BLaER1 (cell line): ENCODE measurements at regions not wholly inside any gene's neighbourhood (a gene's known extent, or its start where the extent isn't known, plus 50 kb on each side); places are given as distances from the start of the nearest gene placed in this dataset.

Experiments used
- H3K27ac ChIP-seq: shearing (Covaris generic); formaldehyde crosslinking; 2 replicates; pipeline ENCODE4 v1.8.1; 2022
- H3K27me3 ChIP-seq: shearing (Covaris generic); formaldehyde crosslinking; 2 replicates; pipeline ENCODE4 v1.8.1; 2022
- H3K36me3 ChIP-seq: shearing (Covaris generic); formaldehyde crosslinking; 2 replicates; pipeline ENCODE4 v1.8.1; 2022
- H3K4me1 ChIP-seq: shearing (Covaris generic); formaldehyde crosslinking; 2 replicates; pipeline ENCODE4 v1.8.1; 2022
- H3K4me2 ChIP-seq: shearing (Covaris generic); formaldehyde crosslinking; 2 replicates; pipeline ENCODE4 v1.8.1; 2022
- H3K4me3 ChIP-seq: shearing (Covaris generic); formaldehyde crosslinking; 2 replicates; pipeline ENCODE4 v1.8.1; 2022
- H3K9ac ChIP-seq: shearing (Covaris generic); formaldehyde crosslinking; 2 replicates; pipeline ENCODE4 v1.8.1; 2022
- H3K9me3 ChIP-seq: shearing (Covaris generic); formaldehyde crosslinking; 2 replicates; pipeline ENCODE4 v1.8.1; 2022
- H4K20me1 ChIP-seq: shearing (Covaris generic); formaldehyde crosslinking; 2 replicates; pipeline ENCODE4 v1.8.1; 2022
- Cebpa-rat ChIP-seq: shearing (Covaris generic); IDR thresholded peaks from 2 replicates; pipeline ENCODE4 v1.8.1; 2022

DNA sequence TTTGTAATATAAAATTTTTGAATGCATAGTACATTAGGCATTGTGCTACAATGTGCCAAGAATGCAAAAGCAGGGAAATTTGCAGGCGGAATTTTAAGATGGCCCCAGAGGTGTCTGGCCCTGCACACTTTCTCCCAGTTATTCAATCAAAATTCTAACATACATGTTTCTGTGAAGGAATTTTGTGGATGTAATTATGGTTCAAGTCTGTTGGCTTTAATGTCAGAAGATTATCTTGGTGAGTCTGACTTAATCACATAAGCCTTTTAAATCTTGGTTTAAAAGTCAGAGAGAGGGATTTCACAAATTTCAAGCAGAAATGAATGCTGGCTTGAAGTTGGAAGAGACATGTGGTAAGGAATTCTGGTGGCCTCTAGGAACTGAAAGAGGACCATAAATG, 423.4 kb upstream of the CCDC179 start:
- no peaks in the 10 kb centered on the region for H3K4me1 ChIP-seq
- no peak for TF ChIP-seq Cebpa-rat
- no peak overlapping the region for H3K9ac ChIP-seq
- no peak overlapping the region for H3K4me2 ChIP-seq
- H3K4me3 ChIP-seq, result no peak overlapping the region
- H3K27me3 ChIP-seq, result no peaks in the 10 kb centered on the region
- H3K36me3 ChIP-seq, result no peaks in the 10 kb centered on the region
- H3K27ac ChIP-seq, result no peak overlapping the region
- H4K20me1 ChIP-seq, result no peaks in the 10 kb centered on the region
- no peaks in the 10 kb centered on the region for H3K9me3 ChIP-seq

DNA sequence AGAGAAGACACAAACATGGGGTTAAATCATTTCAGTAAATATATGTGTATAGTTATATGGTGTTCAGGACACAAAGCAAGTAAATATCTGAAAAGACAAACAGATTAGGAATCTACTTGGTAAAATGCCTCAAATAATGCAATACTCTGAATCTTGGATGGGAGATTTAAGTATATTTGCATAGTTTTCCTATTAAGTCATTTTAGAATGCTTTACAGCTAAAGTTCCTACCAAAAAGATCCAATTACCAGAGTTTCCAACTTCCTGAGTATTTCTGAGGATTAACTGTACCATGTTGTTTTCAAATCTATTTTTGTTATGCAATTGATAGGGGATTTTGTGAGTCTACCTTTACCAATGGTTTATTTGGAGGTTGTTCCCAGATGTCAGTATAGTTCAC, 424.4 kb upstream of the CCDC179 start:
- H3K4me2 ChIP-seq, result no peak overlapping the region
- H3K4me1 ChIP-seq, result no peaks in the 10 kb centered on the region
- no peak for TF ChIP-seq Cebpa-rat
- no peaks in the 10 kb centered on the region for H4K20me1 ChIP-seq
- no peaks in the 10 kb centered on the region for H3K9me3 ChIP-seq
- H3K27me3 ChIP-seq, result no peaks in the 10 kb centered on the region
- H3K36me3 ChIP-seq, result no peaks in the 10 kb centered on the region
- H3K4me3 ChIP-seq, result no peak overlapping the region
- H3K9ac ChIP-seq, result no peak overlapping the region
- no peak overlapping the region for H3K27ac ChIP-seq

DNA sequence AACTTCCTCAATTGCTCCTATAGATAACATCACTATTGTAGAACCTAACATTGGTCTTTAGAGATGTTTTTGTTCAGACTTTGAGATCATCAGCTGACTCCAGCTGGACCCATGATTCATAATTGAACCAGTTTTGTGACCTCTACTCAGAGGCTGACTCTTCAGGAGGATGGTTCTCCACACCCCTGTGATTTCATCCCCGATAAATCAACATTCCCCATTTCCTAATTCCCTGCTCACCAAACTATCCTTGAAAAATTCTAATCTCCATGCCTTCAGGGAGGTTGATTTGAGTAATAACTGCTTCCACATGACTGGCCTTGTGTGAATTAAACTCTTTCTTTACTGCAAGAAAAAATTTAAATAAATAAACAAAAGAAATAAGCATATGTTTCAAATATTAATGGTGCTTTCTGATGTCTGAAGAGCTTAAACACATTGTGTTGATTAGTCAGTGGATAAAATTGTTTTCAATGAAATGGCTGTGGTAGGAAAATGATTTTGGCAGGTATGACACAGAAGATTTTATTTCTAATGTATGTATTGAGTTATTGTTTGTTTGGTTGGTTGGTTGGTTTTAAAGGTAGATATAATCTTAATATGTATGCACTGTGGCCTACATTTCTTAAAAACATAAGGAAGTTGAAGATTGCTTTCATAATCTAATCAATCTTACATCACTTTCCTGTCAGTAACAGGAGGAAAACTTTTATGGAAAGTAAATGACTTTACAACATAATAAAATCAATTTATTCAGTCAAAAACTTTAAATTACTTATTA, 427.9 kb upstream of the CCDC179 start:
- Histone ChIP-seq H3K27me3 (no peaks in the 10 kb centered on the region), H3K4me3 (no peak overlapping the region), H3K4me1 (no peaks in the 10 kb centered on the region), H3K4me2 (no peak overlapping the region), H3K9ac (no peak overlapping the region), H3K9me3 (no peaks in the 10 kb centered on the region), H4K20me1 (no peaks in the 10 kb centered on the region), H3K36me3 (no peaks in the 10 kb centered on the region), H3K27ac (no peak overlapping the region)
- no peak for TF ChIP-seq Cebpa-rat

DNA sequence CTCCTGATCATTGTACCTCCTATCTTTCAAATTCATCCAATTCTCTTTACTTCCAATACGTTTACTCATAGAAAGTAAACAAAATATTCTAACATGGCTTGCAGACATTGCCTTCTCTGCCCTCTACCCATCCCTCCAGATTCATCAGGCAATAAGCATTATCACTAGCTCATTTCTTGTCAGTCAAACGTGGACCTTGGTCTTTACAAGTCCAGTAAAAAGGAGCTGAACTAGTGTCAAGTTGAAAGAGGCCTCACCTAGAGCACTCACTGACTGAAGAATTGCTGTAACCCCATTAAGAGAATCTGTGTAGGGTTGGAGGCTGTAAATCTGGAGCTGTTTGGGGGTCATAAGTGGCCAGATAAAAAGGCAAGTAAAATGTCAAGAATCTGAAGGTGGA, 435.0 kb upstream of the CCDC179 start:
- Histone ChIP-seq H3K4me3 (no peak overlapping the region), H3K36me3 (no peaks in the 10 kb centered on the region), H4K20me1 (no peaks in the 10 kb centered on the region), H3K4me1 (no peaks in the 10 kb centered on the region), H3K27me3 (no peaks in the 10 kb centered on the region), H3K9me3 (no peaks in the 10 kb centered on the region), H3K27ac (no peak overlapping the region), H3K4me2 (no peak overlapping the region), H3K9ac (no peak overlapping the region)
- no peak for TF ChIP-seq Cebpa-rat

DNA sequence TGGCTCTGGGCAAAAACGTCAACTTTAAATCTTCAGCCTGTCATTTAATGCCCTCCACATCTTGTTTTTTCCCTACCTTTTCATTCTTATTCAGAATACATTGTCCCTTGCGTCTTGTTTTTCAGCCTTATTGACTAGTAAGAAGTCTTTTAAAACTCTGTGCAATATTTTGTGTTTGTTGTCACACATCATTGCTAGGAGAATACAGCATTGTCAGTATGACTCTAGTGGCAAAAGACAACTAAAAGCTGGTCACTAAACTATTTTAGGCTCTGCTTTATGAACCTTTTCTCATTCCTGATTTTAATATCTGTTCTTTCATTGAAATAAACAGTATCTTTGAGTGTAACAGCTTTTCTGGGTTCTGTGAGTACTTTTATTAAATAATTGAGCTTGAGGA, 447.8 kb upstream of the CCDC179 start:
- H3K4me2 ChIP-seq, result no peak overlapping the region
- H3K27ac ChIP-seq, result no peak overlapping the region
- H3K9me3 ChIP-seq, result no peaks in the 10 kb centered on the region

DNA sequence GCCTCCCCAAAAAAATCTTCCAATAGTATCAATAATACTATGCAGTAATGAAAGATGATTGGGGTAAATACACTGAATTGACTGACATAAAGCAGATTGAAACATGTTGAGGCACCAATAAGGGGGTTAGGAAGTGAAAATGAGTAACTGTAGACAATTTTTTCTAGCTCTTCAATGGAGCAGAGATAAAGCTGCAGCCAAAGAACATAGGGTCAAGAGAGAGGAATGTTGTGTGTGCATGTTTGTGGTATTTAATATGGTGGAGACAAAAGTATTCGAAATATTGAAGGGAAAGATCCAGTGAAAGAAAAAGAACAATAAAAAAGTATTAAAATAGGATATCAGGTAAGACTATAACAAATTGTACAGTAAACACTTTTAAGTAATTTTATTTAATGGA, 450.0 kb upstream of the CCDC179 start:
- Histone ChIP-seq H3K4me3 (no peak overlapping the region), H4K20me1 (no peaks in the 10 kb centered on the region), H3K27ac (no peak overlapping the region), H3K4me1 (no peaks in the 10 kb centered on the region), H3K9ac (no peak overlapping the region), H3K27me3 (no peaks in the 10 kb centered on the region), H3K36me3 (no peaks in the 10 kb centered on the region), H3K9me3 (no peaks in the 10 kb centered on the region), H3K4me2 (no peak overlapping the region)
- TF ChIP-seq Cebpa-rat, result no peak

More for the DNA sequence above, 447.8 kb upstream of the CCDC179 start:
- no peaks in the 10 kb centered on the region for H4K20me1 ChIP-seq
- no peak overlapping the region for H3K4me3 ChIP-seq
- no peak for TF ChIP-seq Cebpa-rat
- H3K27me3 ChIP-seq, result no peaks in the 10 kb centered on the region
- H3K4me1 ChIP-seq, result no peaks in the 10 kb centered on the region
- no peaks in the 10 kb centered on the region for H3K36me3 ChIP-seq
- no peak overlapping the region for H3K9ac ChIP-seq

DNA sequence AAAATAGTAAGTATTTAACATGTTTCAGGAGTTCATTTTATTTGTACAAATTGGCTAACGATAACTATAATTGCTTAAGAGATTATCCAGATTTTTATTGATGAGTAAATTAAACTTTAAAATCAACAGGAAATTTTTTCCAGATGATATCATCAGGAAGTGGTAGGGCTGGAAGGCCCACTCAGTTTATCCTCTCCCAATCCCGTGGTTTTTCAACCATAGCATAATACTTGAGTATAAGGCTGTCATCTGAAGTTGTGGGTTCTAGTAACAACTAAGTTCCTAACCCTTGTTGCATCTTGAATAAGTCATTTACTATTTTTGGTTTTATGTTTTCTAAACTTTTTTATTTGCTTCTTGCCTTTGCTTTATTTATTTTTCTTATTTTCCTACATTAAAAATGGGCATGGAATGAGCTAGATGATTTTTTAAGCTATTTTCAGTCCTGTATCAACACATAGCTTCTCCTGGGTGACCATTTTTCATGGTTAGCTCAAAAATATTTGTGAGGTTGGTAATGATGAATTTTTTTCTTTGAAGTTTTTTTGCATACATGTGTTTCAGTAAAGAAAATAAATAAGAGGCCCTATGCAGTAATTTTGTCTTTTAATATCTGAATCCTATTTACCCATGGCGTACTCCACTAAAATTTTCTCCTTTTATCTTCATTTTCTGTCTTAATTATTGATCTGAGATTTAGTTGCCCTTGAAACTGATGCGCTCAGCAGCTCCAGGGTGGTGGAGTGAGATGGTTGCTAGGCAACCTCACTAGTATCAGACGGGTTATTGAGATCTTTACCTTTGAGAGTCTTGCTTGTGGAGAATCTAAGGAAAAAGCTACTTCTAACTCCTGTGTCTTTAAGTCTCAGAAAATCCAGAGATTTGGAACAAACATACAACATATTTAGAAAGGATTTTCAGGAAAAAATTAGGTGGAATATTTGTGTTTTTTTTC, 452.0 kb upstream of the CCDC179 start:
- Histone ChIP-seq H3K36me3 (no peaks in the 10 kb centered on the region), H3K9me3 (no peaks in the 10 kb centered on the region), H3K4me1 (no peaks in the 10 kb centered on the region), H3K4me3 (no peak overlapping the region), H3K27me3 (no peaks in the 10 kb centered on the region), H4K20me1 (no peaks in the 10 kb centered on the region), H3K27ac (no peak overlapping the region), H3K9ac (no peak overlapping the region), H3K4me2 (no peak overlapping the region)
- TF ChIP-seq Cebpa-rat, result no peak

DNA sequence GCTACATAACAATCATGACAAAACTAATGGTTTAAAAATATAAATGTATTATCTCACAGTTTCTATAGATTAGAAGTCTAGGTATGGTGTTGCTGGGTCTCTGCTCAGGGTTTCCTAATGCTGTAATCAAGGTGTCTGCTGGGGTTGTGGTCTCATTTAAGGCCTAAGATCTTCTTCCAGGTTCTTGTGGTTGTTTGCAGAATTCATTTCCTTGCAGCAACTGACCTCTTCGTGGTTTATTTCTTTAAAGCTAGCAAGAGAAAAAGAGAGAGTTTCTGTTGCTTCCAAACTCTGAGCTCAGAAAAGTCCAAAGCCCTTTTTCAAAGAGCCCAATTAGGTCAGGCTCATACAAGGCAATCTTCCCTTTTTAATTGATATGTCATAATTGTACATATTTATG, 452.7 kb upstream of the CCDC179 start:
- Histone ChIP-seq H3K36me3 (no peaks in the 10 kb centered on the region), H3K4me3 (no peak overlapping the region), H3K9me3 (no peaks in the 10 kb centered on the region), H3K9ac (no peak overlapping the region), H4K20me1 (no peaks in the 10 kb centered on the region), H3K4me1 (no peaks in the 10 kb centered on the region), H3K27me3 (no peaks in the 10 kb centered on the region), H3K27ac (no peak overlapping the region), H3K4me2 (no peak overlapping the region)
- no peak for TF ChIP-seq Cebpa-rat

DNA sequence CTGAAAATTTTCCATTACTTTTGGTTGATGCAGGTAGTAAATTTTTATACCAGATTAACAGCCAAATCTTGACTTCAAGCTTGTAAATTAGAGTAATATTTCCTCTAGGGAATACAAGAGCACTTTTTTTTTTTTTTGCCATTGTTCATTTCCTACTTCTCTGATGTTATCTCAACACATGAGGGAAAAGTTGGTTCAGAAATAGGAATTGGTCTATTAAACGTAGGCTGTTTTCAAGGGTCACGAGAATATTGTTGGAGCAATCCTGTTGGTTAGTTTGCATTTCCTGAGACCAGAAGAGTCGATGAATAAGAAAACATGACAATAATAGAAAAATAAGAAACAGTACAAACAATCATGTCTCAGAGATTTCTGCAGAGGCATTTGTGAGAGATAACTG, 453.9 kb upstream of the CCDC179 start:
- no peaks in the 10 kb centered on the region for H3K36me3 ChIP-seq
- H3K27ac ChIP-seq, result no peak overlapping the region
- no peak for TF ChIP-seq Cebpa-rat
- no peaks in the 10 kb centered on the region for H4K20me1 ChIP-seq
- no peaks in the 10 kb centered on the region for H3K9me3 ChIP-seq
- H3K4me1 ChIP-seq, result no peaks in the 10 kb centered on the region
- H3K4me2 ChIP-seq, result no peak overlapping the region
- no peak overlapping the region for H3K4me3 ChIP-seq
- no peaks in the 10 kb centered on the region for H3K27me3 ChIP-seq
- H3K9ac ChIP-seq, result no peak overlapping the region

DNA sequence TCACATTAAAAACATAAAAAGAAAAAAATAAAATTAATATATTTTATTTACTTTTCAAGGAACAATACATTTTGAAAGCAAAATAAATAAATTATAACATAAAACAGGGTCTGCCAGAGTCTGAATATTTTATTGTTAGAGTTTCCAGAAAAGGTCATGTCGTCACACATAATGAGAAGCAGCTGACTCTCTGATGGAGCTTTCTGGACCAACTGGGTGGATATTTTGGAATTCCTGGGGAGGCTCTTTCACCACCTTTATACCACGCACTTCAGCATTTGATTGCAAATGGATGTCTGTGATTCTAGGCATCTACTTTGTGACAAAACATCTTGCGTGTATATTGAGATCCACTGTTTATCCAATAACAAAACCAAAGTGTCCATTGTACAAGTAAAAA, 455.0 kb upstream of the CCDC179 start:
- Histone ChIP-seq H3K9ac (no peak overlapping the region), H3K36me3 (no peaks in the 10 kb centered on the region), H4K20me1 (no peaks in the 10 kb centered on the region), H3K9me3 (no peaks in the 10 kb centered on the region), H3K27ac (no peak overlapping the region), H3K27me3 (no peaks in the 10 kb centered on the region), H3K4me3 (no peak overlapping the region), H3K4me1 (no peaks in the 10 kb centered on the region), H3K4me2 (no peak overlapping the region)
- TF ChIP-seq Cebpa-rat, result no peak
